Fibroblast of pulmonary artery (primary cell): ENCODE measurements at regions not wholly inside any gene's neighbourhood (a gene's known extent, or its start where the extent isn't known, plus 50 kb on each side); places are given as distances from the start of the nearest gene placed in this dataset.

Source experiments
- DNase-seq: peaks from one replicate; pipeline ENCODE4 v3.0.0-alpha.2; 2010; ENCODE audit warnings: low read depth
- H3K4me3 ChIP-seq: replicated peaks from 2 replicates; pipeline ENCODE4 v1.5.1; 2011; ENCODE audit warnings: low read depth, mild to moderate bottlenecking, control low read depth, low read length, moderate library complexity
- CTCF ChIP-seq: IDR thresholded peaks from 2 replicates; pipeline ENCODE4 v1.5.1; 2011; ENCODE audit warnings: mild to moderate bottlenecking, control low read depth, low read length, inconsistent platforms; ENCODE audit errors: missing control alignments

DNA sequence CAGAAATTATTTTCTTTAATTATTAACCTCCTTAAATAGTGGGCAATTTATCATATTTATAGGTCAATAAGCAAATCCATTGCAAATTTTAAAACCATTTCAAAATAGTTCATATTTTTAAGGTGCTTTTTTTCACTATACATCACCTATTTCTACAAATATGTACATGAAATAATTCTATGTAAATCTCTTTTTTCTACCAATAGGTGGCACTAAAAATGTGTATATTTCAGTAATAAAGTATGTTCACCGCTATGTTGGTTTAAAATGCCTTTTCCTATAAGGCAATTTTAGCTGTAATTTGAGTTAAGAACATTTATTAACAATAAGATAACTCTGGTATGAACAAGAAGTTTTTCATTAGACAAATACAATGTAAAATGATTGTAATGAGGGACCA is 672.2 kb downstream of the KCTD8 start:
- TF ChIP-seq CTCF, result peak; percentile 13
- DNase-seq, result peak; percentile 36

GRCh38 chr4:43778187-43778915 is 670.3 kb downstream of the KCTD8 start:
- DNase-seq, result no peak
- no peak overlapping the region for H3K4me3 ChIP-seq
- TF ChIP-seq CTCF, result no peak

More for the DNA sequence above, 672.2 kb downstream of the KCTD8 start:
- H3K4me3 ChIP-seq, result no peak overlapping the region

DNA sequence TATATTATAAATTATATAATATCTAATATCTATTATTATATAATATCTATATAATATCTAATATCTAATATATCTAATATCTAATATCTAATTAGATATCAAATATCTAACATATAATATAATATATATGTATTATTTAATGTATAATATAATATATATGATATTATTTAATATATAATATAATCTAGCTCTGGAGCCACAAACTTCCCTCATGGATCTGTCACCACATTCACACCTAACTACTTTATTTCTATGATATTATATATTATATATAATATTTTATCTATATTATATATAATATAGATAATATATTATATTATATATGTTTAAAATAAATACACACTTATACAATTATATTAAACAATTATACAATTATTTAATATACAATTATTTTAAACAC is 667.5 kb downstream of the KCTD8 start:
- TF ChIP-seq CTCF, result no peak
- no peak for DNase-seq

GRCh38 chr4:43782391-43782790 is 666.2 kb downstream of the KCTD8 start:
- DNase-seq, result peak; percentile 8
- H3K4me3 ChIP-seq, result no peak overlapping the region
- TF ChIP-seq CTCF, result no peak

More for the DNA sequence above, 667.5 kb downstream of the KCTD8 start:
- H3K4me3 ChIP-seq, result no peak overlapping the region

- no peak overlapping the region for H3K4me3 ChIP-seq
- no peak for TF ChIP-seq CTCF
- peak; percentile 16 for DNase-seq
Observed at GRCh38 chr4:43816116-43816515, 632.5 kb downstream of the KCTD8 start.

GRCh38 chr4:43822621-43823020 is 626.0 kb downstream of the KCTD8 start:
- TF ChIP-seq CTCF, result no peak
- no peak overlapping the region for H3K4me3 ChIP-seq
- no peak for DNase-seq

DNA sequence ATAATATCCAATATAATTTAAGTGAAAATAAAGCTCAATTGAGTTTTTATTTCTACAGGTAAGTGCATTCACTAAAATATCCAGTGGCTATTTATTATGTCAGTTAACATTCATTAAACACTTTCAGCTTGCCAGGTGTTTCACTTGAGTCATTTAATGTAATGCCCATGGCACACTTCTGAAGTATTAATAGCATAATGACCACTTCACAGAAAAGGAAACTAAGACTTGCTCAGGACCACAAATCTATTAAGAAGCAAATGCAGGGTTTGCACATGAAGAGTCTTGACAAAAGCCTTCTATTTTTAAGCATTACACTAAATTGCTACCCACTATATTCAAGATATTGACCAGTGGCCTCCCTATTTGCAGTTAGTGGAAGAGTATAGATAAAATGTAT is 612.7 kb downstream of the KCTD8 start:
- DNase-seq, result no peak
- H3K4me3 ChIP-seq, result no peak overlapping the region
- TF ChIP-seq CTCF, result no peak
